Upper lobe of left lung (tissue), 4 donors: ENCODE measurements at regions not wholly inside any gene's neighbourhood (a gene's known extent, or its start where the extent isn't known, plus 50 kb on each side); places are given as distances from the start of the nearest gene placed in this dataset.

Source experiments
- CTCF ChIP-seq, 6 experiments: fragments of 450-650 bp in 4 of 6; fragments of 200-600 bp in 2 of 6; sonication (generic) in 2 of 6; IDR thresholded peaks; one replicate each; pipeline ENCODE4 v1.5.1; 2016 to 2019; ENCODE audit warnings: antibody characterized with exemption in 6 of 6
- POLR2A ChIP-seq, 4 donors: fragments of 450-650 bp; IDR thresholded peaks; one replicate each; pipeline ENCODE4 v1.5.1; 2016 to 2017; ENCODE audit warnings: antibody characterized with exemption in 4 of 4, mild to moderate bottlenecking in 2 of 4

GRCh38 chr4:77367638-77368037, 210.6 kb downstream of the CCNG2 start:
- no peak for TF ChIP-seq CTCF (IDR thresholded peaks at IDR 0.05)
- TF ChIP-seq POLR2A (IDR thresholded peaks at IDR 0.05): no peak
